Nephron (organoid): ENCODE measurements at regions not wholly inside any gene's neighbourhood (a gene's known extent, or its start where the extent isn't known, plus 50 kb on each side); places are given as distances from the start of the nearest gene placed in this dataset.

ENCODE experiments used
- H3K27ac Mint-ChIP-seq, 3 experiments: 2 replicates each; pipeline ENCODE4 v1.8.0; 2020; ENCODE audit warnings: mixed read lengths in 3 of 3, mild to moderate bottlenecking in 2 of 3, moderate library complexity in 1 of 3
- H3K27me3 Mint-ChIP-seq: 2 replicates; pipeline ENCODE4 v1.8.0; 2021; ENCODE audit warnings: low read depth, mild to moderate bottlenecking, moderate library complexity, mixed read lengths
- H3K36me3 Mint-ChIP-seq: 2 replicates; pipeline ENCODE4 v1.8.0; 2020; ENCODE audit warnings: low read depth, mixed read lengths
- H3K4me1 Mint-ChIP-seq: 2 replicates; pipeline ENCODE4 v1.8.0; 2020; ENCODE audit warnings: mixed read lengths
- H3K4me3 Mint-ChIP-seq, 3 experiments: 2 replicates each; pipeline ENCODE4 v1.8.0; 2020; ENCODE audit warnings: mild to moderate bottlenecking in 3 of 3, mixed read lengths in 3 of 3, moderate library complexity in 2 of 3
- H3K9me3 Mint-ChIP-seq: 2 replicates; pipeline ENCODE4 v1.8.0; 2020; ENCODE audit warnings: mixed read lengths
- TF ChIP-seq, protein P1 (sequence below), 3 experiments: fragments of 200-600 bp; sonication (generic); IDR thresholded peaks; one replicate each; pipeline ENCODE4 v1.5.0; 2021; ENCODE audit warnings: antibody characterized with exemption in 3 of 3; ENCODE audit not compliant: unreplicated experiment in 3 of 3

DNA sequence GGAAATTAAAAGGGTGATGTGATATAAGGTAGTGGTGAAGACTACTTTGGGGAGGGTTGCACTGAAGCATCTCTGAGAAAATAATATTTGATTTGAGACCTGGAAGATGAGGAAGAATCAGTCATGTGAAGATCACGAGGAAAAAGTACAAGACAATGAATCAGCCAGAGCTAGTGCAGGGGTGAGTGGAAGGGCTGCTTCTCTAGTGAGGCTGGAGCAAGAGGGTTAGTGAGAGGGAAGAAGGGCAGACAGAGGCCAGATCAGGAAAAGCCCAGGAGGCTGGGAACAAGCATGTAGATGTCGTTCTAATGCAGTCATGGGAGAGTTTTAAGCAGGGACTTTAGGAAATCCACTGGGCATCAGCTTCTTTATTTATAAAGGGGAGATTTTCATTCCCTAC lies 504.2 kb upstream of the SALL1 start:
- Mint-ChIP-seq H3K4me1 (no peaks in the 10 kb centered on the region), H3K27me3 (peaks cover 10% of the 10 kb centered on the region), H3K4me3 (no peak overlapping the region), H3K9me3 (no peaks in the 10 kb centered on the region), H3K27ac (no peak overlapping the region), H3K36me3 (no peaks in the 10 kb centered on the region)
- TF ChIP-seq, protein P1, sequence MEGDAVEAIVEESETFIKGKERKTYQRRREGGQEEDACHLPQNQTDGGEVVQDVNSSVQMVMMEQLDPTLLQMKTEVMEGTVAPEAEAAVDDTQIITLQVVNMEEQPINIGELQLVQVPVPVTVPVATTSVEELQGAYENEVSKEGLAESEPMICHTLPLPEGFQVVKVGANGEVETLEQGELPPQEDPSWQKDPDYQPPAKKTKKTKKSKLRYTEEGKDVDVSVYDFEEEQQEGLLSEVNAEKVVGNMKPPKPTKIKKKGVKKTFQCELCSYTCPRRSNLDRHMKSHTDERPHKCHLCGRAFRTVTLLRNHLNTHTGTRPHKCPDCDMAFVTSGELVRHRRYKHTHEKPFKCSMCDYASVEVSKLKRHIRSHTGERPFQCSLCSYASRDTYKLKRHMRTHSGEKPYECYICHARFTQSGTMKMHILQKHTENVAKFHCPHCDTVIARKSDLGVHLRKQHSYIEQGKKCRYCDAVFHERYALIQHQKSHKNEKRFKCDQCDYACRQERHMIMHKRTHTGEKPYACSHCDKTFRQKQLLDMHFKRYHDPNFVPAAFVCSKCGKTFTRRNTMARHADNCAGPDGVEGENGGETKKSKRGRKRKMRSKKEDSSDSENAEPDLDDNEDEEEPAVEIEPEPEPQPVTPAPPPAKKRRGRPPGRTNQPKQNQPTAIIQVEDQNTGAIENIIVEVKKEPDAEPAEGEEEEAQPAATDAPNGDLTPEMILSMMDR (IDR thresholded peaks at IDR 0.05; ENCODE audit: unreplicated experiment in 3 of 3) = no peak

- Mint-ChIP-seq H3K27ac (no peak overlapping the region), H3K4me1 (no peaks in the 10 kb centered on the region), H3K36me3 (no peaks in the 10 kb centered on the region), H3K9me3 (no peaks in the 10 kb centered on the region), H3K27me3 (peaks cover 23% of the 10 kb centered on the region), H3K4me3 (no peak overlapping the region)
- TF ChIP-seq, protein P1 (IDR thresholded peaks at IDR 0.05; ENCODE audit: unreplicated experiment in 3 of 3) = no peak
These were observed 500.0 kb upstream of the SALL1 start for GRCh38 chr16:51651061-51651466.

- H3K4me3 Mint-ChIP-seq = no peak overlapping the region
- no peaks in the 10 kb centered on the region for H3K4me1 Mint-ChIP-seq
- H3K9me3 Mint-ChIP-seq = no peaks in the 10 kb centered on the region
- H3K36me3 Mint-ChIP-seq = no peaks in the 10 kb centered on the region
- peaks cover 23% of the 10 kb centered on the region for H3K27me3 Mint-ChIP-seq
- TF ChIP-seq, protein P1 (IDR thresholded peaks at IDR 0.05; ENCODE audit: unreplicated experiment in 3 of 3) = no peak
- no peak overlapping the region for H3K27ac Mint-ChIP-seq
These were observed 498.6 kb upstream of the SALL1 start for GRCh38 chr16:51649631-51650030.

GRCh38 chr16:51648526-51648925 lies 497.5 kb upstream of the SALL1 start:
- H3K36me3 Mint-ChIP-seq = no peaks in the 10 kb centered on the region
- no peak overlapping the region for H3K4me3 Mint-ChIP-seq
- peaks cover 20% of the 10 kb centered on the region for H3K27me3 Mint-ChIP-seq
- TF ChIP-seq, protein P1 (IDR thresholded peaks at IDR 0.05; ENCODE audit: unreplicated experiment in 3 of 3) = no peak
- H3K4me1 Mint-ChIP-seq = no peaks in the 10 kb centered on the region
- no peaks in the 10 kb centered on the region for H3K9me3 Mint-ChIP-seq
- no peak overlapping the region for H3K27ac Mint-ChIP-seq

- Mint-ChIP-seq H3K36me3 (no peaks in the 10 kb centered on the region), H3K4me1 (no peaks in the 10 kb centered on the region), H3K27me3 (peaks cover 25% of the 10 kb centered on the region), H3K27ac (no peak overlapping the region), H3K4me3 (no peak overlapping the region), H3K9me3 (no peaks in the 10 kb centered on the region)
- TF ChIP-seq, protein P1 (IDR thresholded peaks at IDR 0.05; ENCODE audit: unreplicated experiment in 3 of 3) = no peak
These were observed 490.2 kb upstream of the SALL1 start for GRCh38 chr16:51641191-51641765.

DNA sequence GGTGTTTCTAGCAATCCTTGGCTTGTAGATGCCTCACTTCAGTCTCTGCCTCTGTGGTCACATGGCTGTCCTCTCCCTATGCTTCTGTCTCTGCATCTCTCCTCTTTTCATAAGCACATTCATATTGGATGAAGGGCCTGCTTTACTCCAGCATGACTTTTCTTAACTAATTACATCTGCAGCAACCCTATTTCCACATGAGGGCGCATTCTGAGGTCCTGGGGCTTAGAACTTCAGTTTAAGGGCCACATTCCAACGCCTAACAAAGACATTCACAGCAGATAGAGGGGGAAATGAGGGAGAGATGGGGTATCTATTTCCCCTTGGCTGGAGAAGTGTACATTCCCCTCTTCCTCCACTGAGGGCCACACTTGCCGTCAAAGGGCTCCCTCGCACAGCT lies 489.1 kb upstream of the SALL1 start:
- Mint-ChIP-seq H3K36me3 (no peaks in the 10 kb centered on the region), H3K27ac (no peak overlapping the region), H3K4me3 (no peak overlapping the region), H3K4me1 (no peaks in the 10 kb centered on the region), H3K9me3 (no peaks in the 10 kb centered on the region), H3K27me3 (peaks cover 35% of the 10 kb centered on the region)
- TF ChIP-seq, protein P1 (IDR thresholded peaks at IDR 0.05; ENCODE audit: unreplicated experiment in 3 of 3) = no peak
